ENCODE measurements at regions not wholly inside any gene's neighbourhood (a gene's known extent, or its start where the extent isn't known, plus 50 kb on each side); places are given as distances from the start of the nearest gene placed in this dataset.

- Histone ChIP-seq H3K9me3 (ENCODE audit: control insufficient read depth, low read length) (no peaks in the 10 kb centered on the region), H3K36me3 (ENCODE audit: control insufficient read depth, insufficient read depth, low read length) (no peaks in the 10 kb centered on the region), H3K27me3 (ENCODE audit: control insufficient read depth, insufficient read depth, low read length) (no peaks in the 10 kb centered on the region), H3K27ac (no peak overlapping the region), H3K79me2 (no peaks in the 10 kb centered on the region), H2AFZ (no peak overlapping the region), H3K4me1 (no peaks in the 10 kb centered on the region), H3K9ac (no peak overlapping the region), H3K4me2 (ENCODE audit: low read length) (no peak overlapping the region), H3K4me3 (ENCODE audit: low read depth, low read length) (no peak overlapping the region)
- no peak for TF ChIP-seq CTCF (IDR thresholded peaks at IDR 0.05)
Observed at GRCh38 chr2:56768973-56769372, 585.2 kb downstream of the CCDC85A start.

- no peak overlapping the region for H3K9ac ChIP-seq
- H3K4me3 ChIP-seq (ENCODE audit: low read depth, low read length), result no peak overlapping the region
- no peak overlapping the region for H2AFZ ChIP-seq
- H3K4me1 ChIP-seq, result no peaks in the 10 kb centered on the region
- no peaks in the 10 kb centered on the region for H3K79me2 ChIP-seq
- no peaks in the 10 kb centered on the region for H3K36me3 ChIP-seq (ENCODE audit: control insufficient read depth, insufficient read depth, low read length)
- no peaks in the 10 kb centered on the region for H3K9me3 ChIP-seq (ENCODE audit: control insufficient read depth, low read length)
- H3K4me2 ChIP-seq (ENCODE audit: low read length), result no peak overlapping the region
- H3K27ac ChIP-seq, result no peak overlapping the region
- H3K27me3 ChIP-seq (ENCODE audit: control insufficient read depth, insufficient read depth, low read length), result no peaks in the 10 kb centered on the region
- no peak for TF ChIP-seq CTCF (IDR thresholded peaks at IDR 0.05)
Observed at GRCh38 chr2:56770490-56770889, 586.7 kb downstream of the CCDC85A start.

GRCh38 chr2:56784046-56784445 lies 600.3 kb downstream of the CCDC85A start:
- Histone ChIP-seq H3K4me3 (ENCODE audit: low read depth, low read length) (no peak overlapping the region), H2AFZ (no peak overlapping the region), H3K4me2 (ENCODE audit: low read length) (no peak overlapping the region), H3K36me3 (ENCODE audit: control insufficient read depth, insufficient read depth, low read length) (no peaks in the 10 kb centered on the region), H3K79me2 (no peaks in the 10 kb centered on the region), H3K9me3 (ENCODE audit: control insufficient read depth, low read length) (no peaks in the 10 kb centered on the region), H3K4me1 (no peaks in the 10 kb centered on the region), H3K27me3 (ENCODE audit: control insufficient read depth, insufficient read depth, low read length) (no peaks in the 10 kb centered on the region), H3K9ac (no peak overlapping the region), H3K27ac (no peak overlapping the region)
- TF ChIP-seq CTCF (IDR thresholded peaks at IDR 0.05), result no peak

GRCh38 chr2:56801214-56801613 lies 617.4 kb downstream of the CCDC85A start:
- Histone ChIP-seq H3K9me3 (ENCODE audit: control insufficient read depth, low read length) (no peaks in the 10 kb centered on the region), H2AFZ (no peak overlapping the region), H3K79me2 (no peaks in the 10 kb centered on the region), H3K9ac (no peak overlapping the region), H3K27ac (no peak overlapping the region), H3K4me1 (no peaks in the 10 kb centered on the region), H3K36me3 (ENCODE audit: control insufficient read depth, insufficient read depth, low read length) (no peaks in the 10 kb centered on the region), H3K27me3 (ENCODE audit: control insufficient read depth, insufficient read depth, low read length) (no peaks in the 10 kb centered on the region), H3K4me2 (ENCODE audit: low read length) (no peak overlapping the region), H3K4me3 (ENCODE audit: low read depth, low read length) (no peak overlapping the region)
- TF ChIP-seq CTCF (IDR thresholded peaks at IDR 0.05), result no peak

- no peaks in the 10 kb centered on the region for H3K9me3 ChIP-seq (ENCODE audit: control insufficient read depth, low read length)
- H3K79me2 ChIP-seq, result no peaks in the 10 kb centered on the region
- no peak overlapping the region for H2AFZ ChIP-seq
- no peaks in the 10 kb centered on the region for H3K4me1 ChIP-seq
- H3K4me3 ChIP-seq (ENCODE audit: low read depth, low read length), result no peak overlapping the region
- no peaks in the 10 kb centered on the region for H3K36me3 ChIP-seq (ENCODE audit: control insufficient read depth, insufficient read depth, low read length)
- no peak overlapping the region for H3K27ac ChIP-seq
- no peak overlapping the region for H3K4me2 ChIP-seq (ENCODE audit: low read length)
- TF ChIP-seq CTCF (IDR thresholded peaks at IDR 0.05), result no peak
- no peak overlapping the region for H3K9ac ChIP-seq
- no peaks in the 10 kb centered on the region for H3K27me3 ChIP-seq (ENCODE audit: control insufficient read depth, insufficient read depth, low read length)
Observed at GRCh38 chr2:56801770-56802169, 618.0 kb downstream of the CCDC85A start.

All from parathyroid adenoma (tissue), 2 donors.